ENCODE measurements at regions not wholly inside any gene's neighbourhood (a gene's known extent, or its start where the extent isn't known, plus 50 kb on each side); places are given as distances from the start of the nearest gene placed in this dataset.

DNA sequence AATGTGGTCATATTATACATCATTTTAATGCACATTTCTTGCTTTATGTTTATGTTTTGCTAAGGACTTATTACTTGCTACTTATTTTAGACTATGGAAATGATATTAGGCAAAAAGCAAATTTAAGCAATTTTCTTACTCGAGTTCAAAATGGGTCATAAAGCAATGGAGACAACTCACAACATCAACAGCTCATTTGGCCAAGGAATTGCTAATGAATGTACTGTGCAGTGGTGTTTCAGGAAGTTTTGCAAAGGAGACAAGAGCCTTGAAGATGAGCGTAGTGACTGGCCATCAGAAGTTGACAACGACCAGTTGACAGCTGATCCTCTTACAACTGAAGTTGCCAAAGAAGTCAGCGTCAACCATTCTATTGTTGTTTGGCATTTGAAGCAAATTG, 831.8 kb upstream of the SEL1L start:
- Histone ChIP-seq H3K4me3 (ENCODE audit: low read length) (no peak overlapping the region), H3K27ac (ENCODE audit: low read length) (no peak overlapping the region), H3K4me1 (ENCODE audit: control insufficient read depth, insufficient read depth, low read length) (no peaks in the 10 kb centered on the region), H3K36me3 (ENCODE audit: control insufficient read depth, insufficient read depth, low read length) (no peaks in the 10 kb centered on the region), H3K27me3 (ENCODE audit: control insufficient read depth, insufficient read depth, low read length) (no peaks in the 10 kb centered on the region), H3K9me3 (ENCODE audit: control insufficient read depth, insufficient read depth, low read length) (peaks cover 8% of the 10 kb centered on the region)
- Mint-ChIP-seq H3K27ac (no peak overlapping the region), H3K9me3 (peaks cover 14 to 25% of the 10 kb centered on the region in 2 donors), H3K4me3 (no peak overlapping the region), H3K27me3 (ENCODE audit: low read depth in 2 of 2) (no peaks in the 10 kb centered on the region), H3K4me1 (no peaks in the 10 kb centered on the region), H3K36me3 (no peaks in the 10 kb centered on the region)
- intact Hi-C loops (cut with micrococcal nuclease): no loop called here
- 86% methylated on average over 3 of the region's 4 CpGs for WGBS (ENCODE audit: insufficient coverage)
- ATAC-seq (no peak), DNase-seq (no peak)
- TF ChIP-seq, protein P1, sequence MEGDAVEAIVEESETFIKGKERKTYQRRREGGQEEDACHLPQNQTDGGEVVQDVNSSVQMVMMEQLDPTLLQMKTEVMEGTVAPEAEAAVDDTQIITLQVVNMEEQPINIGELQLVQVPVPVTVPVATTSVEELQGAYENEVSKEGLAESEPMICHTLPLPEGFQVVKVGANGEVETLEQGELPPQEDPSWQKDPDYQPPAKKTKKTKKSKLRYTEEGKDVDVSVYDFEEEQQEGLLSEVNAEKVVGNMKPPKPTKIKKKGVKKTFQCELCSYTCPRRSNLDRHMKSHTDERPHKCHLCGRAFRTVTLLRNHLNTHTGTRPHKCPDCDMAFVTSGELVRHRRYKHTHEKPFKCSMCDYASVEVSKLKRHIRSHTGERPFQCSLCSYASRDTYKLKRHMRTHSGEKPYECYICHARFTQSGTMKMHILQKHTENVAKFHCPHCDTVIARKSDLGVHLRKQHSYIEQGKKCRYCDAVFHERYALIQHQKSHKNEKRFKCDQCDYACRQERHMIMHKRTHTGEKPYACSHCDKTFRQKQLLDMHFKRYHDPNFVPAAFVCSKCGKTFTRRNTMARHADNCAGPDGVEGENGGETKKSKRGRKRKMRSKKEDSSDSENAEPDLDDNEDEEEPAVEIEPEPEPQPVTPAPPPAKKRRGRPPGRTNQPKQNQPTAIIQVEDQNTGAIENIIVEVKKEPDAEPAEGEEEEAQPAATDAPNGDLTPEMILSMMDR (IDR thresholded peaks at IDR 0.05): no peak

DNA sequence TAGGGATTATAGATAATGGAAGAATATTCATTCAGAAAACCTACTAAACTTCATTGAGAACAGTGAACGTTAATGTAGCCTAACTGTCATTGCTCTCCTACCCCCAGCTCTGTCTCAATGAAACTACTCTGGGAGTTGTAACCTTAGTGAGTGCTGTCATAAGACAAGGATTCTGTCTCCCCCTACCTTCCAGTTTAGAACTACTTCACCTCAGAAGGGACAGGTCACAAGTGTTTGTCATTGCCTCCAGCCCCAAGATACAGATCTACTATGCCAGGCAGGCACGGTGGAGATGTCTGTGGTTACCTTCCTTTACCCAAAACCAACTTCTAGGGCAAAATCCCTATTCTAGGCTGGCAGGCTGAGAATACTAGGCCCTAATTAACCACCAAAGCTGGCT, 833.1 kb upstream of the SEL1L start:
- no peaks in the 10 kb centered on the region for H3K4me1 ChIP-seq (ENCODE audit: control insufficient read depth, insufficient read depth, low read length)
- TF ChIP-seq, protein P1 (IDR thresholded peaks at IDR 0.05): no peak
- H3K4me1 Mint-ChIP-seq: no peaks in the 10 kb centered on the region

DNA sequence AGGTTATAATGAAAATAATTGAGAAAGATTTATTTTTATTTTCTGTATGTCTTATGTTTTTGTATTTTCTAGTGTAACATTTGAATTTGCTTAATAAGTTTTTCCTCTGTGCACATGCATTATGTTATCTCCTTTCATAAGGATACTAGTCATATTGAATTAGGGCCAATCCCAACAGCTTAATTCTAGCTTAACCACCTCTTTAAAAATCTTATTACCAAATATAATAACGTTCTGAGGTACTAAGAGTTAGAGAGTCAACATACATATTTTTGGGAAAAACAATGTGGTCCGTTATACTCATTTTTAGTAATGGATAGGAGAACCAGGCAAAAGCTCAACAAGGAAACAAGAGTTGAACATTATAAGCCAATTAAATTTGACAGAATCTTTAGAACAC, 845.6 kb upstream of the SEL1L start:
- Mint-ChIP-seq H3K4me3 (no peak overlapping the region), H3K27me3 (ENCODE audit: low read depth in 2 of 2) (no peaks in the 10 kb centered on the region), H3K27ac (no peak overlapping the region)

More for the DNA sequence above, 833.1 kb upstream of the SEL1L start:
- H3K4me3 Mint-ChIP-seq: no peak overlapping the region
- H3K9me3 ChIP-seq (ENCODE audit: control insufficient read depth, insufficient read depth, low read length): peaks cover 15% of the 10 kb centered on the region
- H3K36me3 ChIP-seq (ENCODE audit: control insufficient read depth, insufficient read depth, low read length): no peaks in the 10 kb centered on the region
- DNase-seq (no peak), ATAC-seq (no peak)
- H3K27ac ChIP-seq (ENCODE audit: low read length): no peak overlapping the region
- H3K27ac Mint-ChIP-seq: no peak overlapping the region
- H3K27me3 ChIP-seq (ENCODE audit: control insufficient read depth, insufficient read depth, low read length): no peaks in the 10 kb centered on the region
- WGBS (ENCODE audit: insufficient coverage): 71% methylated on average over 2 of the region's 2 CpGs
- H3K27me3 Mint-ChIP-seq (ENCODE audit: low read depth in 2 of 2): no peaks in the 10 kb centered on the region
- H3K4me3 ChIP-seq (ENCODE audit: low read length): no peak overlapping the region
- H3K36me3 Mint-ChIP-seq: no peaks in the 10 kb centered on the region
- intact Hi-C loops (cut with micrococcal nuclease): no loop called here
- peaks cover 14 to 28% of the 10 kb centered on the region in 2 donors for H3K9me3 Mint-ChIP-seq

DNA sequence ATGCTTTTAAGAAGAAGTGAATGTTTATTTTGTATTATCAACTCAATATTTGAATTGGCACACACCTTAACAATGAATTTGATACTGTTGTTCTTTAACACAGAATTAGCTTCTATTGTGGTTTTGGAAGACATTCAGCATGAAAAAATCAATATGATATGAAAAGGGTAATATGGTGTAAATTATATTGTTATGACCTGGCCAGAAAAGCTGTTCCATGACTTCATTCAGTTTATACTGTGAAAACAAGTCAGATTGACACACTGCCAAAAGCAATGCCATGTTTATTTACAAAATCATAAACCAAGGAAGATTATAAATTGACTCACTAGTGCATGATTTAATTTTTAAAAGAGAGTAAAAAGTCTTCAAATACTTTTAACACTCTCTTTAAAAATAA, 851.4 kb upstream of the SEL1L start:
- Mint-ChIP-seq H3K27me3 (ENCODE audit: low read depth in 2 of 2) (no peaks in the 10 kb centered on the region), H3K4me3 (no peak overlapping the region), H3K27ac (no peak overlapping the region), H3K4me1 (no peaks in the 10 kb centered on the region), H3K9me3 (peaks cover 13 to 16% of the 10 kb centered on the region in 2 donors), H3K36me3 (no peaks in the 10 kb centered on the region)
- no peaks in the 10 kb centered on the region for H3K36me3 ChIP-seq (ENCODE audit: control insufficient read depth, insufficient read depth, low read length)
- H3K9me3 ChIP-seq (ENCODE audit: control insufficient read depth, insufficient read depth, low read length): no peaks in the 10 kb centered on the region
- ATAC-seq: no peak
- no peak overlapping the region for H3K4me3 ChIP-seq (ENCODE audit: low read length)
- TF ChIP-seq, protein P1 (IDR thresholded peaks at IDR 0.05): no peak
- no peak for DNase-seq
- no peaks in the 10 kb centered on the region for H3K27me3 ChIP-seq (ENCODE audit: control insufficient read depth, insufficient read depth, low read length)
- intact Hi-C loops (cut with micrococcal nuclease): no loop called here
- no peak overlapping the region for H3K27ac ChIP-seq (ENCODE audit: low read length)
- H3K4me1 ChIP-seq (ENCODE audit: control insufficient read depth, insufficient read depth, low read length): no peaks in the 10 kb centered on the region

More for the DNA sequence above, 845.6 kb upstream of the SEL1L start:
- H3K9me3 Mint-ChIP-seq: peaks cover 5% of the 10 kb centered on the region in 2 donors
- Histone ChIP-seq H3K27ac (ENCODE audit: low read length) (no peak overlapping the region), H3K9me3 (ENCODE audit: control insufficient read depth, insufficient read depth, low read length) (no peaks in the 10 kb centered on the region), H3K27me3 (ENCODE audit: control insufficient read depth, insufficient read depth, low read length) (no peaks in the 10 kb centered on the region), H3K36me3 (ENCODE audit: control insufficient read depth, insufficient read depth, low read length) (no peaks in the 10 kb centered on the region), H3K4me1 (ENCODE audit: control insufficient read depth, insufficient read depth, low read length) (no peaks in the 10 kb centered on the region), H3K4me3 (ENCODE audit: low read length) (no peak overlapping the region)
- DNase-seq: no peak
- no peak for ATAC-seq
- peaks cover 7% of the 10 kb centered on the region for H3K36me3 Mint-ChIP-seq
- TF ChIP-seq, protein P1 (IDR thresholded peaks at IDR 0.05): no peak
- WGBS (ENCODE audit: insufficient coverage): 100% methylated on average over 1 of the region's 2 CpGs
- no peaks in the 10 kb centered on the region for H3K4me1 Mint-ChIP-seq
- intact Hi-C loops (cut with micrococcal nuclease): no loop called here

All from natural killer cell (primary cell).